Right ventricle myocardium superior (tissue), 1 donor: ENCODE measurements at regions not wholly inside any gene's neighbourhood (a gene's known extent, or its start where the extent isn't known, plus 50 kb on each side); places are given as distances from the start of the nearest gene placed in this dataset.

ENCODE experiments used
- ATAC-seq: fragments of 200-7000 bp; cut with Tn5 transposase; one replicate; pipeline ENCODE4 v1.9.1; 2020; ENCODE audit warnings: mild to moderate bottlenecking; ENCODE audit not compliant: poor library complexity
- DNase-seq: peaks from one replicate; pipeline ENCODE4 v3.0.0-alpha.2; 2020
- intact Hi-C: fragments of 100-400 bp; cut with DNase I; formaldehyde crosslinking; loops from one replicate; pipeline ENCODE4 v1.11.2; 2022
- donor health status: DM: no; HTN: yes; CAD: no; lungs with severe emphysema.

DNA sequence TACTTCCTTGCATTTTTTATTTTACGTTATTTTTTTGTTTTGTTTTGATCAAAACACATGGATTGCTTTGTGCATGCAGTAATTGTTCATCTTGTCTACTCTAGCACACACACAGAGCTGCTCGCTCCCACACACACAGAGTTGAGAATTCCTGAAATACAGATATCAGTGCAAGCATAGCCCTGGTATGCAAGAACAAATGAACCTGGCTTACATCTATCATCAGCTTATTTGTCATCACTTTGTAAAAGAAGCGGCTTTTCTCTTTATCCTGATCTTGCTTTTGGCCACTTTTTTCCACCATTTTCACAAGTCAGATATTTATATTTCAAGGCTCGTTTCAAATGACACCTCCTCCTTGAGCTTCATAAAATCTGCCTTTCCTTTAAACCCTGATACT lies 1435.7 kb downstream of the MAT2B start:
- ATAC-seq = no peak
- no peak for DNase-seq
- intact Hi-C loops = no loop called here

DNA sequence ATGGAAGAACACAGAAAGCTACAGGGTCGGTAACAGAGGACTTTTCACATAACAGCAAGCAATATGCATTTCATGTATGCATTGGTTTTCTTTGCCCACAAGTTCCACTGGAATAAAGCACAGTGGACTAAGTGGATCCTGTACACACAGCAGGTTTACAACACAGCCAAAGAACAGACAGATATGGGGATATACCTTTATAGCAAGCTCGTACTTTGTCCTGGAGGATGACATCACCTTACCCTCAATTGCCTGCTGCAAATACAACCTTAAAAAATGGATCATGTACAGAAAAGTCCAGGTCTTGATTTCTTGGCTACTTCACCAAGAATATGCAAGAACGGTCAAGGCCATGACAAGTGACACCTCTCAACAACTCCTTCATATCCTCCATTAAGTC lies 1445.5 kb downstream of the MAT2B start:
- ATAC-seq = no peak
- intact Hi-C loops = no loop called here
- no peak for DNase-seq

DNA sequence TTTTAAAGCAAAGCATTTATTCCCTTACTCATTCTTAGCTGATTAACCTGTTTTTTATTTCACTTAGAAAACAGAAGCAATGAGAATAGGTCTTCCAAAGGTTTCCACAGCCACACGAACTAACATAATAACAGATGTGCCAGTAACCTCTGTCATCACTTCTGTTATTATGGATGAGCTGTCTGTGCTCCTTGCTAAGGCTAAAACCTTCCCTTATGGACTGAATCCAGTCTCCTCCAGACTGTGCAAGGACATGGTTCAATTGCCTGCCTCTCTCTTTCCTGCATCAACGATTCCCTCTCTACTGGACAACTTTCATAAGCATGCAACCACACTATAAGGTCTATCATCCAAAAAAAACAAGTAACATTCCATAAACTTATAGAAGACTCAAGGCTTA lies 1446.2 kb downstream of the MAT2B start:
- ATAC-seq = no peak
- intact Hi-C loops = no loop called here
- no peak for DNase-seq

DNA sequence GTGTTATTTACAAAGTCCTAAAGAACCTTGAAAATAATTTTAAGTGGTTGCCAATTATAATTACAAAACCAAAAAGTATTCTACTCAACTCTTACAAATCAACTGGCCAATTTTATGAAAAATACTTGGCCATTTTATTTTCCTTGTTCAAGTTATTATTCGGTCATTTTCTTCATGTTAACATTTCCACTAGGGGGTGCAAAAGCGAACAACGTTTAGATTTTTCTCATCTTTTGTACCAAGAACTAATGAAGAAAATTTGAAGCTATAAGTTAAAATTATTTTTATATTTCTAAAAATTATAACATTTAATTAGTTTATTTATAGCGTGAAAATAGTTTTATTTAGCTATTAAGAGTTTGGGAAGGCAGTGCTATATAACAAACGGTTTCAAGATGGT lies 1453.3 kb downstream of the MAT2B start:
- intact Hi-C loops = no loop called here
- no peak for ATAC-seq
- DNase-seq = no peak

DNA sequence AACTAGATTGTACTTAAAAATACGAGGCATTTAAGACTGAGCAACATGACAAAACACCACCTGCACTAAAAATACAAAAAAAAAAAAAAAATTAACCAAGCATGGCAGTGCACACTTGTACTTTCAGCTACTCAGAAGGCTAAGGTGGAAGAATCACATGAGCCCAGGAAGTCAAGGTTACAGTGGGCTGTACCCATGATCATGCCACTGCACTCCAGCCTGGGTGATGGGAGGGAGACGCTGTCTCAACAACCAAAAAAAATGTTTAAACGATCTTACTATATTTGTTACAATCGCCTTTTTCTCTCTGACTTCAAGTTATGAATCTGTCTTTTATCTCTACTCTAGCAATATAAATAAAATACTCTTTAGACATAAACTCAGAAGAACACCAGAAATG lies 1454.3 kb downstream of the MAT2B start:
- no peak for ATAC-seq
- intact Hi-C loops = no loop called here
- no peak for DNase-seq

DNA sequence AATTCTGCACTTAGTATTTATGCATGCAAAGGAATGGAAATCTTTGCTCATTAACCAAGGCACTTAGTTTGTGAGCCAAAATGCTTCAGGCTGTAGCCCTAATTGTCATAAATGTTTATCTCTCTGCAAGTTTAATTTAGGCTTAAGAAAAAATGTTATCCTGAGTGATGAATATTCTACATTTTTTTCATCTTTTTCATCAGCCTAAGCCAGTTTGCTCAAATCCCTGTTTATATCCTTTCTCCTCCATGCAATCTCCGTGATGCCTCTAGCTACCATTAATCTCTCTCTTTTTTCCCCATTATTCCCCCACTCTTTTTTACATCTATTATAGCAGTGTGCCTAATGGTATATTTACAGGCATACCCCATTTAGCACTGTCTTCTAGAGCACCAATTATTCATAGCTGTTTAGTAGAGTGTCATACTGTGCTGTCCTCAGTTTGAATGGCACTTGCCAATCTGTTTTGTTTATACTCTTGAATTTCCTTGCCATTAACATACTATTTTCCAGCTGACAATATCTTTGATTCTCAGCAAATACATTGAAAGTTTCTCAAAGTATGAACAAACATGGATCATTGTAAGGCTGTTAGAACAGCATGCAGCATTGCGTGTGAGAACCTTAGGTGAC lies 1457.0 kb downstream of the MAT2B start:
- ATAC-seq (no peak), DNase-seq (no peak)
- intact Hi-C loops = no loop called here

DNA sequence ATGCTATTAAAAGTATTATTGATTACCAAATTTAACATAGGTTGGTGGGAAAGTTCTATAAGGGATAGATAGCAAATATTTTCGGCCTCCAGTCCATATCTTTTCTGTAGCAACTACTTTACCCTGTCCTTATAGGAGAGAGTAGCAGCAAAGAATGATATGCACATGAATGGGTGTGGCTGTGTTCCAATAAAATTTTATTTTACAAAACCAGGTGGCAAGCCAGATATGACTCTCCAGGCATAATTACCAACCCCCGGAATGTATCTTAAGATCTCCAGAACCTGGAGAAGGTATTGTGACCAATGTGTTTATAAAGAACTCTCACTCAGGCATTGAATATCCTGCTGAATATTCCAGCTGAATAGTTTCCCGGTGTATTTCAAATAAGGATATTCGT lies 1461.2 kb downstream of the MAT2B start:
- ATAC-seq = no peak
- no peak for DNase-seq
- intact Hi-C loops = no loop called here

DNA sequence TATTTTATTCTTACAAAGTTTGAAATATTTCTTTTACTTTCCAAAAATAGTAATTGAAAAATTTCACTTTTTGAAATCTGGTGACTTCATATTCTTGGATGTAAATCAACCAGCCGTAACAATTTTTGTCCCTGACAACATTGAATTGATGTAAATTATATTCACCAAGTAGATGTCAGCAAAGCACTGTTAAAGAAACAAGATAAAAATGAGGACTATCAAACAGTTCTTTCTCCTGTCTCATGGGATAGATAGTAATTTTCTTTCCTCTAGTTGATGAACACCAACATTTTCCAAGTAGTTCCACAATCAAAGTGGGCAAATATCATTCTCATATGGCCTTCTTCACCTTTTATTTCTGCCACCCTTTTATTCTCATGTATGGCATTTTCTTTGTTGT lies 1461.9 kb downstream of the MAT2B start:
- ATAC-seq (no peak), DNase-seq (no peak)
- intact Hi-C loops = no loop called here

DNA sequence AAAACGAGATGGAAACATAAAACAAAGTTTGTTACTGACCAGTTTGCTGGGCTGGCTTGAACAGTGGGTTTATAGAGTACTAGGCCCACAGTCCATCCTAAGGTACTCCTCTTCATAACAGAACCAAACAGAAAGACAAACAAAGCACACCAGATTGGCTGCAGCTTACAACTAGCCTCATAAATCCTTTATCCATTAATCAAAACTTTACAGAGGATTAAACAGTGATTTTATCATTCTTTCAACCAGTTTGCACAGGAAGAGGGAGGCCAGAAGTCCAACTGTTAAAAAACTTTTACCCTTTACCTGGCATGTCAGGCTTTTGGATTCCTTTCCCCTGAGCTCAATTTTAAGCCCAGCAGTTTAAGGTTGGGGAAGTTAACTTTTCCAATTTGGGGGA lies 1467.6 kb downstream of the MAT2B start:
- DNase-seq (no peak), ATAC-seq (no peak)
- intact Hi-C loops = no loop called here

DNA sequence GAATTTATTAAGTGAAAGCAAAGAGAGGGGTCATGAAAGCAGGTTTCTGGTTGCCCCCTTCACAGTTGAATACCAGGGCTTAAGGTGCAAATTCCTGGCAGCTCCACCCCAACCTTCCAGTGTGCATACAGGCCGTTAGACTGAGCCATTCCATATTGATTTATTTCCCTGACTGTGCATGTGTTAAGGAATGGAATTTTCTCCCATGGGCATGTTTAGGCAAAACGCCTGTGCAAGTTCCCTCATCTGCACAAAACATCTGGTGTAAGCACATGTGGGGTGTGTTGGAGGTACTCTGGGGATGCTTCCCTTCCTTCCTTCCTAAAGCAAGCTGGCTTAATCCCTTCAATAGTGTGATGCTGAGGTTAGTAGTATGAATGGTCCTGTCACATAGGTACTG lies 1470.6 kb downstream of the MAT2B start:
- DNase-seq (no peak), ATAC-seq (no peak)
- intact Hi-C loops = no loop called here

DNA sequence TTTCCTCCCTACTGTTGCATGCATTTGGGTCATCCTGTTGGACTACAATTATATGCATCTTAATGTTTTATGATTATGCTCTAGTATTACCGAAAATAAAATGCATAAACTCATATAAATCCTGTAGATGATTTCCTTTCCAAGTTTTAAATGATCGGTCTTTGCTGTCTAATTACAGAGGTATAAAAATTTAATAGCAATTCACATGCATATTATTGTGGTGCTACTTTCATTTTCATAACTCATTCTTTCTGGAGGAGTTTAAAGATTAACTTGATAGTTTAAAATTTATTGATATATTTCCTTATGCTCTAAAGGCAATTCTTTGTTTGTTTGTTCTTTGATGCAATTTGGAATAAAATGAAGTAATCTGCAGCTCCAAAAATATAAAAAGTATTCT lies 1475.1 kb downstream of the MAT2B start:
- DNase-seq = no peak
- intact Hi-C loops = no loop called here
- no peak for ATAC-seq

DNA sequence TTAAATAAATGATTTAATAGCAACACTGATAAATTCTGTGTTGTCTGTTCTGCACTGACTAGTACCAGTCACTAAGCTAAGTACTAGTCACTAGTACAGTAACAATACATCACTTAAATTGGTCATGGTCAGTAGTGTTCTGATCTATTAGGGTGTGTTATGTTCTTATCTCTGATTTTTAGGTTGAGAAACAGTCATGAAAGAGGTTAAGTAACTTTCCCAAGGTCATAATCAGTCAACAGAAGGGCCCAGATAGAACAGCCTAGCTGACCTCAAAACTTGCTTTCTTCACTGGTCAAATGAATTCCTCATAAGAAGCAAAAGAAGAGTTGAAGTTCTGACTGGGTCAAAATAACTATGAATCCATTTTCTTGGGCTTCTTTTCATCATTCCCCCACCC lies 1492.7 kb downstream of the MAT2B start:
- intact Hi-C loops = no loop called here
- ATAC-seq = no peak
- no peak for DNase-seq

DNA sequence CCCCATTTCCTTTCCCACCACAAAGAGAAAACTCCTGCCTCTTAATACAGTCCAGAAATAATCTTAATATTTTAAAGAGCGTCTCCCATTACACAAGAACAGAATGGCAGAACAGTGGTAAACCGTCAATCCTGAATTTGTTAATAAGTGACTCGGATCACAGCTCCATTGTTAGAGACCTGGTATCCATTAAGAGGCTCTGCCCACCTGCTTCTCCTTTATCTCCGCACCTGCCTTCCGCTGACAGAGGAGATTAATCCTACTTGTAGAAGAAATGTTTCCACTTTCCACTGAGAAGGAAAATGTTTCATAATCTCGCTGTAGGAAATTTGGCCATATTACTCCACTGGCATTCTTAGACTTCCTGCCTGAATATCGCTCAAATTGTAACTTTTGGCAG lies 1493.2 kb downstream of the MAT2B start:
- ATAC-seq (no peak), DNase-seq (no peak)
- intact Hi-C loops = no loop called here

DNA sequence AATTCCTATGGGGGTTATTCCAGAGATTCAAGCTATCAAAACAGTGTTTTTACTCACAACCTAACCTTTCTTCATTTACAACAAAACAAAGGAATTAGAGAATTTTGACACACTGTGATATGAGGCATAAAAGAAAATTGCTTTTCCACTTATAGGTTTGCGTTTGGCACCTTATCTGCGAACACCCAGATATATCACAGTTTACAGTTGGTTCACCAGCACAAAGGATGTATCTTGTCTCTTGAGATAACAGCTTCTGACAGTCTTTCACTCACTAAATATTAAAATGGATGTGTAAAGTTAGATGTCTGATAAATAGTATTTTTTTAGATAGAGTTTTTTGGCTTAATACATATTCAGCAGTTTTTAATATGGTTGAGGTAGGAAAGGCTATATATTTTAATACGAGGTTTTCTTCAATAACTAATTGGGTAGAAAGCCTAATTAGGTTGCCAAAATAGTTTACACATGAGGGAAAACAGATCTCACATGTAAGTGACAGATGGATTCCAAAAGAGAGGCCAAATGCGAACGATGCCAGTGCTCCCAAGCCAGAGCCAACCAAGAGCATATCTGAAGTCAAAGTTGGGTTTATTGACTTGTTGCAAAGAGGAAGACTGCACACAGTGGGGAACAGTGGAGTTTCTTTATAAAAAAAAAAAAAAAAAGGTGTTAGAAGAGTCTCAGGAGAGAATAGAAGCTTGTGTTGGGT lies 1495.2 kb downstream of the MAT2B start:
- intact Hi-C loops = no loop called here

DNA sequence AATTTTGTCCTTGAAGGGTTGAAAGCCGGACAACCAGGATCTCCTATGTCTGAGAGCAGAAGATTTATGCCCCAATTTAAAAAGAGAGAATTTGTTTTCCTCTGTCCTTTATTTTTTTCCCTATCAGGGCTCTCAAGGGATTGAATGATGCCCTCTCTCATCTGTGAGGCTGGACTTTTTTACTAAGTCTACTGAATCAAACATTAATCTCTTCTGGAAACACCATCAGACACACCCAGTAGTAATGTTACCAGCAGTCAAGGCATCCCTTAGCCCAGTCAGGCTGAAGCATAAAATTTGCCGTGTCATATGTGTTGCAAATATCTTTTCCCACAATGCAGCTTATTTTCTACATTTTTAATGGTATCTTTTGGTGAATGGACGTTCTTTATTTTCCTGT lies 1497.9 kb downstream of the MAT2B start:
- intact Hi-C loops = no loop called here
- no peak for DNase-seq
- ATAC-seq = no peak

More for the DNA sequence above, 1495.2 kb downstream of the MAT2B start:
- DNase-seq (no peak), ATAC-seq (no peak)

DNA sequence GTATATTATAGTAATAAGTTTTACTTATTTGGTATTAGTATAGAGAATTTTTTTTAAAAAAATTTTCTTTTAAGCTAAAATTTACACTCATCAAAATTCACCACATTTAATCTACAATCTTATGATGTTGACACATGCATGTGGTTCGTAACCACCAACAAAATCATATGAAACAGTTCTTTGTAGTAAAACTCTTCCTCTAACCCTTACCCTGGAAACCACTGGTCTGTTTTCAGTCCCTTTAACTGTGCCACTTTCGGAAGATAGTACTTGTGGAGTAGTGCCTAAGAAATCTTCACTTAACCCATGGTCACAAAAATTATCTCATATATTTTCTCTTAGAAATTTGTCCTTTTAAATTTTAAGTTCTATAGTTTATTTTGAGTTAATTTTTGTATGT lies 1498.8 kb downstream of the MAT2B start:
- no peak for DNase-seq
- intact Hi-C loops = no loop called here

DNA sequence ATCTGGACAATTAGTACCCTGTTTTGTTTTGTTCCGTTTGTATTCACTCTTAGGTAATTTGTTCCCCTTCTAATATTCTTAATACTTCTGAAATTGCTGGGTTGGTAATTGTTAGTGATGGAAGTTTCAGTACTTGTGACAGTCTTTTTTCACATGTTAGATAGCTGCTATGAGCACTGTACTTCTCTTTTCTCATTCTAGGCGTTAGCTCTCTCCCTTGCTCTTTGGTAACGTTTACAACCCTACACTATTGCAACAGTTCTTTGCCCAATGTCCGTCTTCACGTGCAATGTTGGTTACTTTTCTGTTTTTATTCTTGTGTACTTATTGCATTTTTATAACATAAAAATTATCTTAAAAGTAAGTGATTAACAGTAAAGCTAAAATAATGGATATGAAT lies 1509.0 kb downstream of the MAT2B start:
- intact Hi-C loops = no loop called here
- ATAC-seq = no peak
- DNase-seq = no peak

More for the DNA sequence above, 1498.8 kb downstream of the MAT2B start:
- no peak for ATAC-seq

DNA sequence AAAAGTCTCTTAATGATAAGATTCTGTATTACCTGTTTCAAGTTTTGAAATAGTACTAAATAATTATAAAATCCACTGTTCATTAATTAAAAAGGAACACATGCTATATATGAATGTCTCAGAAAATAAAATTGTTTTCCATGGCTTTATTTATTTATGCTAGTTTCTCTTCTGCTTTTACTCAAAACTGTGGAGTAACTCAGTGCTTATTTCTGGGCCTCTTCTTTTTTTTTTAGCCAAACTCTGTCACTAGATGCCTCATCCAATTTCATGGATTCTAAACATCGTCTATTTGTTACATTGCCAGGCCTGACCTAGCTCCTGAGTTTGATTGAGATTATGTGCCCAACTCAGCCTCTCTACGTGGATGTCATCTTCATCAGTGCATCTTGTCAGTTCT lies 1509.7 kb downstream of the MAT2B start:
- DNase-seq (no peak), ATAC-seq (no peak)
- intact Hi-C loops = no loop called here

DNA sequence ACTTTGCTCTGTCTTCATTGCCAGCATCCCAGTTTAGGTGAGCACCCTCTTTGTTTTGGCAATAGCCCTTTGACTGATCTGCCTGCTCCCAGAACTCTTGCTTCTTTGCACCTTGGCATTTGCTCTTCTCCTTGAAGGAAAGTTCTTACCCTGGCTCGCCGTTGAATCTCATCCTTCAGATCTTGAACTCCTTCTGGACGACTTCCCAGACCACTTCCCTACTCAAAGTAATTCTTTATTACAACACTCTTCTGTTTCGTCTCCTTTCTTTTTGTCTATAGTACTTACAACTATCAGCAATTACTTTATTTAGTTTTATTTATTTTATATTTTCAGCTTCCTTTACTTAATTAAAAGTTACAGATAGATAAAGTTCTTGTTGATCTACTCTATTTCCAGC lies 1510.1 kb downstream of the MAT2B start:
- intact Hi-C loops = no loop called here
- no peak for DNase-seq
- ATAC-seq = no peak

DNA sequence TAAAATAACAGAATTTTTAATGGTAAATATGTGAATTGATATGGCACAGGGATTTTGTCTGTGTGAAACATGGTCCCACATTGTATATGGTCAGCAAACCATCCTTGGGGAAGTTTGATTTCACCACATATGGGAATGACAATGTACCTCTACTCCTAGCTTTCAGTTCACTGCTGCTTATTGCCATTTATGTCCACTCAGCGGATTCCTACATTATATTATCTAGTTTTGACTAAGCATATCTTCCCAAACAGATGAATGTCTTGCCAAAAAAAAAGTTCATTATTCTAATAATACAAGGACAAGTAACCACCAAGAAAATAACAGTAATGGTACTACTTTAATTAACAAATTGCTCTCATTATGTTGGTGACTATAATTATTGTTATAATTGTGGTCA lies 1521.6 kb downstream of the MAT2B start:
- intact Hi-C loops = no loop called here
- DNase-seq (no peak), ATAC-seq (no peak)

DNA sequence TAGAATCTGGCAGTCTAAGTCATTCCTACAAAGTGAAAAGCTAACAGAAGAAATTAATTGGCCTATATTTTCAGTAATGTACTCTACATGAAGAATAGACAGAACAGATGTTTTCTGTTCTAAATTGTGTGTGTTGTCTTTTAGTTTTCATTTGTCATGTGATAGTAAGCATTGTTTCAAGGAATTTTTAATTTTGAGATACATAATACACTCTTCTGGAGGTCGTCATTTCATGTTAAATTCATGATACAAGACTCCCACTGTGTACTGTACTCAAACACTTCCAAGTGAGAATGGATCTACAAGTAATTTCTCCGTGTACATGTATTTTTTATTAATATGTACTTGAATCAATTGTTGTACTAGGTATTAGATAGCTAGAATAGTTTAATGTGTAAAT lies 1522.9 kb downstream of the MAT2B start:
- intact Hi-C loops = no loop called here
- DNase-seq = no peak
- ATAC-seq = no peak
